Neuronal stem cell (in vitro differentiated cells): ENCODE measurements at regions not wholly inside any gene's neighbourhood (a gene's known extent, or its start where the extent isn't known, plus 50 kb on each side); places are given as distances from the start of the nearest gene placed in this dataset.

Experiments used
- DNase-seq: peaks from one replicate; pipeline ENCODE4 v3.0.0-alpha.2; 2013; ENCODE audit warnings: low spot score
- H2AFZ ChIP-seq: one replicate; pipeline ENCODE4 v1.6.1; 2013; ENCODE audit warnings: mild to moderate bottlenecking, low read length, inconsistent platforms
- H2AK5ac ChIP-seq: 2 replicates; pipeline ENCODE4 v1.6.1; 2013; ENCODE audit warnings: low read depth, mild to moderate bottlenecking, inconsistent platforms, low read length, moderate library complexity, mixed read lengths
- H2BK120ac ChIP-seq: 2 replicates; pipeline ENCODE4 v1.6.1; 2013; ENCODE audit warnings: low read depth, mild to moderate bottlenecking, inconsistent platforms, low read length, moderate library complexity, mixed read lengths
- H2BK12ac ChIP-seq: one replicate; pipeline ENCODE4 v1.6.1; 2013; ENCODE audit warnings: low read length, inconsistent platforms
- H2BK15ac ChIP-seq: 2 replicates; pipeline ENCODE4 v1.6.1; 2013; ENCODE audit warnings: mild to moderate bottlenecking, low read length, inconsistent platforms, mixed read lengths
- H2BK5ac ChIP-seq: one replicate; pipeline ENCODE4 v1.6.1; 2013; ENCODE audit warnings: inconsistent platforms, mild to moderate bottlenecking, low read length, moderate library complexity
- H3K14ac ChIP-seq: one replicate; pipeline ENCODE4 v1.6.1; 2013; ENCODE audit warnings: low read length, inconsistent platforms
- H3K18ac ChIP-seq: 2 replicates; pipeline ENCODE4 v1.6.1; 2013; ENCODE audit warnings: low read length, inconsistent platforms
- H3K23ac ChIP-seq: 2 replicates; pipeline ENCODE4 v1.6.1; 2013; ENCODE audit warnings: low read depth, mild to moderate bottlenecking, mixed read lengths, low read length, inconsistent platforms; ENCODE audit not compliant: poor library complexity
- H3K27ac ChIP-seq: replicated peaks from 3 replicates; pipeline ENCODE4 v1.5.1; 2013; ENCODE audit warnings: low read length, inconsistent platforms
- H3K27me3 ChIP-seq, 3 experiments: 2 replicates each; pipeline ENCODE4 v1.6.1; 2013; ENCODE audit warnings: low read length in 3 of 3, mild to moderate bottlenecking in 2 of 3, inconsistent platforms in 1 of 3, low read depth in 1 of 3, mixed read lengths in 1 of 3, moderate library complexity in 1 of 3; ENCODE audit not compliant: control insufficient read depth in 3 of 3, insufficient read depth in 3 of 3
- H3K36me3 ChIP-seq, 2 donors: replicated peaks in 1 of 2; 2 replicates each; pipeline ENCODE4 v1.6.1; 2013; ENCODE audit warnings: low read length in 2 of 2; ENCODE audit not compliant: control insufficient read depth in 2 of 2, insufficient read depth in 2 of 2
- H3K4ac ChIP-seq: 2 replicates; pipeline ENCODE4 v1.6.1; 2013; ENCODE audit warnings: inconsistent platforms, mild to moderate bottlenecking, low read length, moderate library complexity
- H3K4me1 ChIP-seq, 2 donors: 1 replicate in 1 of 2; 2 replicates in 1 of 2; pipeline ENCODE4 v1.6.1; 2013; ENCODE audit warnings: low read length in 2 of 2, low read depth in 1 of 2; ENCODE audit not compliant: control insufficient read depth in 2 of 2, insufficient read depth in 1 of 2
- H3K4me2 ChIP-seq: one replicate; pipeline ENCODE4 v1.6.1; 2013; ENCODE audit warnings: mild to moderate bottlenecking, low read length, inconsistent platforms; ENCODE audit not compliant: insufficient read depth, poor library complexity, severe bottlenecking
- H3K4me3 ChIP-seq, 2 donors: 2 replicates each; pipeline ENCODE4 v1.5.1; 2013; ENCODE audit warnings: low read length in 2 of 2, mild to moderate bottlenecking in 2 of 2, inconsistent platforms in 1 of 2, moderate library complexity in 1 of 2
- H3K79me1 ChIP-seq: one replicate; pipeline ENCODE4 v1.6.1; 2013; ENCODE audit warnings: low read depth, mild to moderate bottlenecking, inconsistent platforms, low read length, moderate library complexity
- H3K9ac ChIP-seq: one replicate; pipeline ENCODE4 v1.6.1; 2013; ENCODE audit warnings: mild to moderate bottlenecking, low read depth, low read length, inconsistent platforms; ENCODE audit not compliant: poor library complexity
- H3K9me3 ChIP-seq, 2 donors: replicated peaks in 1 of 2; 2 replicates each; pipeline versions ENCODE3 to v1.6.1; 2013; ENCODE audit warnings: low read length in 2 of 2, mild to moderate bottlenecking in 2 of 2, inconsistent platforms in 1 of 2, low read depth in 1 of 2, mixed read lengths in 1 of 2, moderate library complexity in 1 of 2; ENCODE audit not compliant: control insufficient read depth in 2 of 2, insufficient read depth in 1 of 2
- H4K8ac ChIP-seq: one replicate; pipeline ENCODE4 v1.6.1; 2013; ENCODE audit warnings: low read depth, mild to moderate bottlenecking, inconsistent platforms, low read length, moderate library complexity
- H4K91ac ChIP-seq: one replicate; pipeline ENCODE4 v1.6.1; 2013; ENCODE audit warnings: low read length, low read depth, mild to moderate bottlenecking, inconsistent platforms; ENCODE audit not compliant: poor library complexity
- WGBS, 2 donors: extraction: QIAGEN DNeasy Blood & Tissue Kit; methylation state at CpG; one replicate each; pipeline ENCODE4 v1.1.7; 2013; ENCODE audit warnings: missing lambda C conversion rate in 2 of 2, mixed read lengths in 1 of 2; ENCODE audit not compliant: insufficient read length in 2 of 2, insufficient replicate concordance in 1 of 2; ENCODE audit errors: extremely low coverage in 2 of 2; 5-methylcytosine and 5-hydroxymethylcytosine counted together

DNA sequence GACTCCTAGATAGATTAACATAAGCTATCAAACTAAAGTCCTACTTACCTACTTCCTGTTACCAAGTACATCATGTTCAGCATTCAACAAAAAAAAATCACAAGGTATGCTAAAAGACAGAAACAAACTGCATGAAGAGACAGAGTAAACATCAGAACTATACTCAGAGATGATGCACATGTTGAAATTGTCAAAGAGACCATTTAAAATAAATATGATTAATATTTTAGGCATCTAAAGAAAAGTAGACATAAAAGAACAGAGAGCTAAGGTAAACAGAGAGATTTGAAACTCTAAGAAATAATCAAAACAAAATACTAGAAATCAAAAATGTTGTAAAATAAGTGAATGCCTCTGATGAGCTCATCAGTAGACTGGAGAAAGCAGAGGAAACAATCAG lies 224.8 kb upstream of the STAC start:
- Histone ChIP-seq H3K9me3 (no peaks in the 10 kb centered on the region), H2BK120ac (no peak overlapping the region), H3K18ac (no peak overlapping the region), H3K4me2 (no peak overlapping the region), H3K36me3 (no peaks in the 10 kb centered on the region), H3K23ac (no peak overlapping the region), H2BK12ac (no peak overlapping the region), H4K91ac (no peak overlapping the region), H2AK5ac (no peak overlapping the region), H2BK15ac (no peak overlapping the region), H3K79me1 (no peaks in the 10 kb centered on the region), H2AFZ (no peak overlapping the region), H3K4me1 (no peaks in the 10 kb centered on the region), H3K14ac (no peak overlapping the region), H3K9ac (no peak overlapping the region), H4K8ac (no peak overlapping the region), H3K4me3 (no peak overlapping the region), H2BK5ac (no peak overlapping the region), H3K27me3 (no peaks in the 10 kb centered on the region), H3K4ac (no peak overlapping the region), H3K27ac (no peak overlapping the region)
- DNase-seq, result no peak

DNA sequence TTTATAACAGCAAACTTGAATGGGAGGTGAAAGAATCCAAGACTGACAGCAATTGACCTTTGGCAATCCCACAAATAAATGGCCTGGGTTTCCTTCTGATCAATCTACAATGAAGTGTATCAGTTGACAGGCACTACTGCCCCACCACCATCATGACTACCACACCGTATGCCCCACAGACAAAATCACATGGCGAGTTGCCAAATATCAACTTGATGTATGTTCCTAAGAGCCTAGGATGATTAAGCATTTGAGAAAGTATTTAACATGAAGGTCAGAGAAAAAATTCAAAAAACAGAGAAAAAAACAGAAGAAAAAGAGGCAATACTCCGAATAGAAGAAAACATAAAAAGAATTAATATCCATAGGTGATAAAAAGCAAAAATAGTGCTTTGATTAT lies 215.9 kb upstream of the STAC start:
- no peak overlapping the region for H2AFZ ChIP-seq
- WGBS, 2 donors, result no CpG with 5 or more reads among the region's 3 CpGs

DNA sequence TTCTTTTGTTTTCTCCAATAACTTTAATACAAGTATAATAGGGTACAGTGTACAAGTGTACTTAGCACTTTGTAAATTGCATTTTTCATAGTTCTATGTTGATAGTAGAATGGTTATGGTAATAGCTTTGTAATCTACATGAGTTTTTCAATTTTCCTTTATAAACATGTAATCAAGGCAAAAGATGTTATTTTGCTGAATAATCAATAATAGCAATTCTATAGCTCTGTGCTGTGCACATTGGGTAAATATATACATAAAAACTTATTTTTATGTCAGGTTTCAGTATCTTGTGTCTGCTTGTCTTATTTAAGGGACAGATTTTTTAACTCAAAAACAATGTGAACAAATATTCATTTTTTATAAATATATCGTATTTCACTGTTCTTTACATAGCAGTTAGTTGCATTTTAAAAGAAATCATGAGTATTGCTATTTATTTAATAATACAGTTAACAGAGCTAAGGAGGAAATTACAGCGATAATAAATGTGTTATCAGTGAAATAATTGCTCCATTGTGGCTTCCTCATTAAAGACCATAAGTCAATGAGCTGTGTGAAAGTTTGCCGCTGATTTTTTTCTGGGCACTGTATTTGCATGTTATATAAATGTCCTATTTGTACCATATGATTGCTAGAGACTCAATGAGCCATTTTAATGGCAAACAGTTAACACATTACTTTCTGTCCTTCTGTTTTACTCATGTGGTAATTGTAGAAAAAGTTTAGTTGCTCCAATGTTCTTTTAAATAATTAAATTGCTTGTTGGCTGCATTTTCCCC lies 214.6 kb upstream of the STAC start:
- Histone ChIP-seq H2AK5ac (no peak overlapping the region), H3K4ac (no peak overlapping the region), H2BK15ac (no peak overlapping the region), H3K18ac (no peak overlapping the region), H3K14ac (no peak overlapping the region), H3K9me3 (no peaks in the 10 kb centered on the region), H3K9ac (no peak overlapping the region), H3K79me1 (no peaks in the 10 kb centered on the region), H2AFZ (no peak overlapping the region), H4K8ac (no peak overlapping the region), H4K91ac (no peak overlapping the region), H2BK120ac (no peak overlapping the region), H2BK5ac (no peak overlapping the region), H3K23ac (no peak overlapping the region), H3K27me3 (no peaks in the 10 kb centered on the region), H3K36me3 (no peaks in the 10 kb centered on the region), H2BK12ac (no peak overlapping the region), H3K4me3 (no peak overlapping the region), H3K4me2 (no peak overlapping the region), H3K27ac (no peak overlapping the region), H3K4me1 (no peaks in the 10 kb centered on the region)
- no CpG with 5 or more reads among the region's 3 CpGs for WGBS, 2 donors
- no peak for DNase-seq

More for the DNA sequence above, 215.9 kb upstream of the STAC start:
- Histone ChIP-seq H3K9ac (no peak overlapping the region), H3K79me1 (no peaks in the 10 kb centered on the region), H4K8ac (no peak overlapping the region), H3K36me3 (no peaks in the 10 kb centered on the region), H3K4me1 (no peaks in the 10 kb centered on the region), H2BK12ac (no peak overlapping the region), H2AK5ac (no peak overlapping the region), H3K9me3 (no peaks in the 10 kb centered on the region), H2BK15ac (no peak overlapping the region), H4K91ac (no peak overlapping the region), H3K4me3 (no peak overlapping the region), H3K23ac (no peak overlapping the region), H3K27ac (no peak overlapping the region), H3K27me3 (no peaks in the 10 kb centered on the region), H2BK5ac (no peak overlapping the region), H3K4ac (no peak overlapping the region), H3K4me2 (no peak overlapping the region), H3K18ac (no peak overlapping the region), H3K14ac (no peak overlapping the region), H2BK120ac (no peak overlapping the region)
- no peak for DNase-seq

DNA sequence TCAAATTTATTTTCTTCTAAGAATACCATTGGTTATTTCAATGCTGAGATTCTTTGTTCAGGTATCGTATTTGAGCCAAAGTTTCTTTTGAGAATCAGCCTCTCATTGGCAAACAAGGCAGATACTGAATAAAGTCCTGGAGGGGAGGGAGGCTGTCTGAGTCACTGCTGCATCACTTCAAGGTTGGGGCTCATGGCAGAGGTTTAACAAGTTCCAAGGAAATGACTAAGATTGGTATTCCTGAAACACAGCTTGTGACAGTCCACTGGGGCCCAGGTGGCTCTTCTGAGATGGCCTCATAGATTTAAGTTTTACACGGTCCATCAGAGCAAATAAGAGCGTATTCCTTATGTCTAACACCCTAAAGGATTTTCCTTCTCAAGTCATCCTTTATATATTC lies 213.8 kb upstream of the STAC start:
- no peak overlapping the region for H3K4me3 ChIP-seq

More for the DNA sequence above, 213.8 kb upstream of the STAC start:
- H3K36me3 ChIP-seq, result no peaks in the 10 kb centered on the region
- no peak overlapping the region for H3K18ac ChIP-seq
- no peaks in the 10 kb centered on the region for H3K79me1 ChIP-seq
- H3K9ac ChIP-seq, result no peak overlapping the region
- DNase-seq, result no peak
- no peaks in the 10 kb centered on the region for H3K4me1 ChIP-seq
- WGBS, 2 donors, result no CpG with 5 or more reads among the region's 3 CpGs
- H4K8ac ChIP-seq, result no peak overlapping the region
- no peak overlapping the region for H4K91ac ChIP-seq
- H3K4me2 ChIP-seq, result no peak overlapping the region
- no peak overlapping the region for H2AFZ ChIP-seq
- no peak overlapping the region for H2BK120ac ChIP-seq
- no peak overlapping the region for H3K14ac ChIP-seq
- H3K9me3 ChIP-seq, result no peaks in the 10 kb centered on the region
- H2BK12ac ChIP-seq, result no peak overlapping the region
- H2BK5ac ChIP-seq, result no peak overlapping the region
- no peak overlapping the region for H3K4ac ChIP-seq
- no peak overlapping the region for H2AK5ac ChIP-seq
- no peak overlapping the region for H3K27ac ChIP-seq
- no peaks in the 10 kb centered on the region for H3K27me3 ChIP-seq
- no peak overlapping the region for H2BK15ac ChIP-seq
- no peak overlapping the region for H3K23ac ChIP-seq
